ENCODE measurements at regions not wholly inside any gene's neighbourhood (a gene's known extent, or its start where the extent isn't known, plus 50 kb on each side); places are given as distances from the start of the nearest gene placed in this dataset.
"Not testable (repeated sequence)": the region's sequence is repeated elsewhere in the genome, so short reads cannot be mapped to it uniquely, and the experiment has no call there.

GRCh38 chr20:19121916-19122315 is 90.5 kb upstream of the SLC24A3 start:
- DNase-seq, result no peak

- no peak for DNase-seq
Observed at GRCh38 chr20:19122395-19122794, 90.0 kb upstream of the SLC24A3 start.

GRCh38 chr20:19125508-19125907 is 86.9 kb upstream of the SLC24A3 start:
- DNase-seq, result no peak

- no peak for DNase-seq
Observed at GRCh38 chr20:19129306-19129705, 83.1 kb upstream of the SLC24A3 start.

- no peak for DNase-seq
Observed at GRCh38 chr20:19129976-19130612, 82.3 kb upstream of the SLC24A3 start.

- DNase-seq, result no peak
Observed at GRCh38 chr20:19130613-19130984, 81.8 kb upstream of the SLC24A3 start.

GRCh38 chr20:19137641-19138040 is 74.8 kb upstream of the SLC24A3 start:
- no peak for DNase-seq

- no peak for DNase-seq
Observed at GRCh38 chr20:19138758-19139157, 73.7 kb upstream of the SLC24A3 start.

GRCh38 chr20:19139584-19139983 is 72.9 kb upstream of the SLC24A3 start:
- DNase-seq, result not testable (repeated sequence)

GRCh38 chr20:19141998-19142397 is 70.4 kb upstream of the SLC24A3 start:
- DNase-seq, result no peak

GRCh38 chr20:19143890-19144289 is 68.6 kb upstream of the SLC24A3 start:
- no peak for DNase-seq

- no peak for DNase-seq
Observed at GRCh38 chr20:19161336-19161735, 51.1 kb upstream of the SLC24A3 start.
